ENCODE measurements at regions not wholly inside any gene's neighbourhood (a gene's known extent, or its start where the extent isn't known, plus 50 kb on each side); places are given as distances from the start of the nearest gene placed in this dataset.

DNA sequence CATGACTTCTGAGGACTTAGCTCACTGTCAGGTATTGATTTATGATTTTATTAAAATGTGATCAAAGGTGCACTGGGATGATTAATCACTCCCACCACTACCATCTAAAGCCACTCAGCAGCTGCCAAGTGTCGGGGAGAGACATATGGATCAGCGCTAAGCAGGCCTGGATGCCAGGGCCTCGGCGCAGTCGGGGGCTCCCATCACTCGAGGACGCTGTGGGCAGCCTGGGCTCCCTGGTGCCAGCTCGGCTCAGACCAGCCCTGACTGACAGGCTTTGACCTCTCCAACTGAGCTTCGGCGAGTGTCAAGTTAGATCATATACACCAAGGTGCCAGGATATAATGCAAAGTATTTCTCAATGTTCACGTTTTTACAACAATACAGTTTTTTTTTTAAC lies 267.7 kb downstream of the ACTR3B start:
- Histone ChIP-seq H3K9me3 (no peaks in the 10 kb centered on the region), H3K27me3 (no peaks in the 10 kb centered on the region), H3K36me3 (no peaks in the 10 kb centered on the region), H3K4me1 (no peaks in the 10 kb centered on the region), H3K4me3 (no peak overlapping the region), H3K27ac (no peak overlapping the region)
- TF ChIP-seq, protein P1, sequence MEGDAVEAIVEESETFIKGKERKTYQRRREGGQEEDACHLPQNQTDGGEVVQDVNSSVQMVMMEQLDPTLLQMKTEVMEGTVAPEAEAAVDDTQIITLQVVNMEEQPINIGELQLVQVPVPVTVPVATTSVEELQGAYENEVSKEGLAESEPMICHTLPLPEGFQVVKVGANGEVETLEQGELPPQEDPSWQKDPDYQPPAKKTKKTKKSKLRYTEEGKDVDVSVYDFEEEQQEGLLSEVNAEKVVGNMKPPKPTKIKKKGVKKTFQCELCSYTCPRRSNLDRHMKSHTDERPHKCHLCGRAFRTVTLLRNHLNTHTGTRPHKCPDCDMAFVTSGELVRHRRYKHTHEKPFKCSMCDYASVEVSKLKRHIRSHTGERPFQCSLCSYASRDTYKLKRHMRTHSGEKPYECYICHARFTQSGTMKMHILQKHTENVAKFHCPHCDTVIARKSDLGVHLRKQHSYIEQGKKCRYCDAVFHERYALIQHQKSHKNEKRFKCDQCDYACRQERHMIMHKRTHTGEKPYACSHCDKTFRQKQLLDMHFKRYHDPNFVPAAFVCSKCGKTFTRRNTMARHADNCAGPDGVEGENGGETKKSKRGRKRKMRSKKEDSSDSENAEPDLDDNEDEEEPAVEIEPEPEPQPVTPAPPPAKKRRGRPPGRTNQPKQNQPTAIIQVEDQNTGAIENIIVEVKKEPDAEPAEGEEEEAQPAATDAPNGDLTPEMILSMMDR (IDR thresholded peaks at IDR 0.05) = no peak
- TF ChIP-seq POLR2A (IDR thresholded peaks at IDR 0.05) = no peak
- DNase-seq = no peak

DNA sequence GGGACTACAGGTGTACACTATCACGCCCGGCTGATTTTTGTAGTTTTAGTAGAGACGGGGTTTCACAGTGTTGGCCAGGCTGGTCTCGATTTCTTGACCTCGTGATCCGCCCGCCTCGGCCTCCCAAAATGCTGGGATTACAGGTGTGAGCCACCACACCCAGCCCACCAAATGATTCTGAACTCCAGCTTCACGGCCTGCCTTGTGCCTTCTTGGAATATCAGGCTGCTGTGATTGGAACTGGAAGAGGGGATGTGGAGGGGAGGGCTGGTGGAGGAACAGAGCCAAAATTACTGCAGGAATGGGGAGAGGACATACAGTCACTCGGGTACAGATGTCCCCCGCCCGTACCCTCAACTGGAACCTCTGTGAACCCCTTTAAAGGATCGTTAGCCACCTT lies 268.4 kb downstream of the ACTR3B start:
- no peak overlapping the region for H3K4me3 ChIP-seq
- no peaks in the 10 kb centered on the region for H3K9me3 ChIP-seq
- no peak for TF ChIP-seq POLR2A (IDR thresholded peaks at IDR 0.05)
- TF ChIP-seq, protein P1 (IDR thresholded peaks at IDR 0.05) = no peak
- no peaks in the 10 kb centered on the region for H3K27me3 ChIP-seq
- H3K36me3 ChIP-seq = no peaks in the 10 kb centered on the region
- no peak overlapping the region for H3K27ac ChIP-seq
- DNase-seq = no peak
- H3K4me1 ChIP-seq = no peaks in the 10 kb centered on the region

DNA sequence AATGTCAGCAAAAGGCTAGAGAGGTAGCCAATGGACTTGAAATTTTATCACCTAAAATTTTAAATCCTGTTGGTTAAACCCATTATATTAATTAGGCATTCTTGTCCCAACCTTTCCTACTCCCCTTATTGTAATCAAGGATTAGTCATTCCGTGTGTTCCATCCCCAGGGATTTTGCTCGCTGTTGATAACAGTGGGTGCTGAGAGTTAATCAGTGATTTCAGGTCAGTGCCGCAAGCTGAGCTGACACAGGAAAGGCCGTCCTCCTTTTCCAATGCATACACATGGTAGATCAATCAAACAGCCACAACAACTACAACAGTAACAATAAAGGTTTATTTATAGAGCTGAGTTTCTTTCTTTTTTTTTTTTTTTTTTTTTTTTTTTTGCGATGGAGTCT lies 271.4 kb downstream of the ACTR3B start:
- Histone ChIP-seq H3K27me3 (no peaks in the 10 kb centered on the region), H3K9me3 (no peaks in the 10 kb centered on the region), H3K4me1 (no peaks in the 10 kb centered on the region), H3K36me3 (no peaks in the 10 kb centered on the region), H3K4me3 (no peak overlapping the region), H3K27ac (no peak overlapping the region)
- TF ChIP-seq POLR2A (IDR thresholded peaks at IDR 0.05) = no peak
- TF ChIP-seq, protein P1 (IDR thresholded peaks at IDR 0.05) = no peak
- no peak for DNase-seq

DNA sequence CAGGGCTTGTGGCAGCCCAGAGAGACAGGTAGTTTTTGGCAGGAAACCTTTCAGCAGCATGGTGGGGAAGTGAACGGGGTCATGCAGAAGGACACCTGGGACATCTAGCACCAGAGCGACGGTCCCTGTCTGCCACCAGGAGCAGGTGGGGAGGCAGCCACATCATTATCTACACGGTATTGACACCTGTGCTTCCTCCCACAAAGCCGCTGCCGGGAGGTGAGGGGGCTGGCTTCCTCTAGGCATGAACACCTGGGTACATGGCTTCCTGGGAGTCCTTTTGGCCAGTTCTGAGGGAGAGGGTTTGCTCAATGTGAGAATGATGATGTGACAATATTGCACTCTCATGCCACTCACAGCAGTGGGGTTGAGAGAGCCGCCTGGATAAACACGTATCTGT lies 275.2 kb downstream of the ACTR3B start:
- no peak for DNase-seq
- Histone ChIP-seq H3K4me1 (no peaks in the 10 kb centered on the region), H3K27me3 (no peaks in the 10 kb centered on the region), H3K27ac (no peak overlapping the region), H3K4me3 (no peak overlapping the region), H3K9me3 (no peaks in the 10 kb centered on the region), H3K36me3 (no peaks in the 10 kb centered on the region)
- TF ChIP-seq, protein P1 (IDR thresholded peaks at IDR 0.05) = no peak
- no peak for TF ChIP-seq POLR2A (IDR thresholded peaks at IDR 0.05)

DNA sequence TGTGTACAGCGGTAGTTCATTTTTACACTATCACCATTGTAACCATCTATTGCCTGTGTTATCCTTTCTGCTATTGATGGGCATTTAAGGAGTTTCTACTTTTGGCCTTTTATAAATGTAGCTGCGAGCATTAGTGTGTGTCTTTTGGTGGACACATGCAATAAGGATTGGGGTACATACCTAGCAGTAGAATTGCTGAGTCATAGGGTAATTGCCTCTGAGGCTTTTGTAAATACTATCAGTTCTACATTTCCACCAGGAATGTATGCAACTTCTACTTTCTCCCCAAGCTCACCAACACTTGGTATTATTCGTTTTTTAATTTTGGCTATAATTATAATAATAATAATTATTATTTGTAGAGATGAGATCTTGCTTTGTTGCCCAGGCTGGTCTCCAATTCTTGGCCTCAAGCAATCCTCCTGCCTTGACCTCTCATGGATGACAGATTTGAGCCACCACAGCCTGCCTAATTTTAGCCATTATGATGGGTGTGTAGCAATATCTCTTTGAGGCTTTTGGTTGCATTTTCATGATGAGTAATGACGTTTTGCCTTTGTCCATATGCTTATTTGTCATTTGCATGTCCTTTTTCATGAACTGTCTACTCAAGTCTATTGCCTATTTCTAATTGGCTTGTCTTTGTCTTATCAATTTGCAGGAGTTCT lies 277.0 kb downstream of the ACTR3B start:
- TF ChIP-seq POLR2A (IDR thresholded peaks at IDR 0.05) = no peak
- TF ChIP-seq, protein P1 (IDR thresholded peaks at IDR 0.05) = no peak
- no peak for DNase-seq
- Histone ChIP-seq H3K36me3 (no peaks in the 10 kb centered on the region), H3K27me3 (no peaks in the 10 kb centered on the region), H3K9me3 (no peaks in the 10 kb centered on the region), H3K4me1 (no peaks in the 10 kb centered on the region), H3K27ac (no peak overlapping the region), H3K4me3 (no peak overlapping the region)

DNA sequence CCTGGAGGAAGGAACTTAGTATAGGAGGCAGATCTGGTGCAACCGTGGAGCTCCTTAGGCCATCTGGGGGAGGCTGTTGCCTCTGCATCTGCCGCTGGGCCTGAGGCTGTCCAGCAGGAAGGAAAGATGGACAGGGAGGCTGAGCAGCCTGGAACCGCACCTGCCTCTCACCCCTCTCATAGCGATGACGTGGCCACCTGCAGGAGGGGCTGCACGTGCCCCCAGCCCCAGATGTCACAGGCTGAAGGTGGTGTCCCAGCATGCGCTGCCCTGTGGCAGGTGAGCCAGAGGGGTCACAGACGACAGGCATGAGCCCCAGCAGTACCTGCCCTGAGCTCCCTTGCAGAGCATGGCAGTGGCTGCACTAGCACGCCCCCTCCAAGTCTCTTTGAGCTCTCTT lies 283.9 kb downstream of the ACTR3B start:
- H3K4me1 ChIP-seq = no peaks in the 10 kb centered on the region
- no peak overlapping the region for H3K4me3 ChIP-seq
- no peaks in the 10 kb centered on the region for H3K27me3 ChIP-seq
- H3K9me3 ChIP-seq = peaks cover 0 to 2% (median 0%) of the 10 kb centered on the region in 4 donors
- no peaks in the 10 kb centered on the region for H3K36me3 ChIP-seq
- DNase-seq = no peak
- no peak overlapping the region for H3K27ac ChIP-seq
- no peak for TF ChIP-seq POLR2A (IDR thresholded peaks at IDR 0.05)
- TF ChIP-seq, protein P1 (IDR thresholded peaks at IDR 0.05) = no peak

Data from Peyer's patch (tissue), 4 donors.